8988T (cell line): ENCODE measurements at regions not wholly inside any gene's neighbourhood (a gene's known extent, or its start where the extent isn't known, plus 50 kb on each side); places are given as distances from the start of the nearest gene placed in this dataset.

ENCODE experiments used
- DNase-seq: peaks from one replicate; pipeline ENCODE4 v3.0.0; 2011

GRCh38 chr5:68911840-68912690 lies 181.7 kb upstream of the SLC30A5 start:
- no peak for DNase-seq

GRCh38 chr5:68915079-68915478 lies 178.7 kb upstream of the SLC30A5 start:
- DNase-seq = no peak

GRCh38 chr5:68918306-68918705 lies 175.5 kb upstream of the SLC30A5 start:
- no peak for DNase-seq

GRCh38 chr5:68919988-68920490 lies 173.8 kb upstream of the SLC30A5 start:
- no peak for DNase-seq

- no peak for DNase-seq
Measured at GRCh38 chr5:68920888-68921287, 172.9 kb upstream of the SLC30A5 start.

GRCh38 chr5:68922172-68922987 lies 171.4 kb upstream of the SLC30A5 start:
- no peak for DNase-seq

- no peak for DNase-seq
Measured at GRCh38 chr5:68924481-68925145, 169.2 kb upstream of the SLC30A5 start.

- no peak for DNase-seq
Measured at GRCh38 chr5:68928617-68929302, 165.1 kb upstream of the SLC30A5 start.

GRCh38 chr5:68930139-68930538 lies 163.7 kb upstream of the SLC30A5 start:
- no peak for DNase-seq

GRCh38 chr5:68932830-68933434 lies 160.9 kb upstream of the SLC30A5 start:
- no peak for DNase-seq

GRCh38 chr5:68942169-68942568 lies 151.6 kb upstream of the SLC30A5 start:
- DNase-seq = no peak

GRCh38 chr5:68946728-68947127 lies 147.1 kb upstream of the SLC30A5 start:
- DNase-seq = no peak

- no peak for DNase-seq
Measured at GRCh38 chr5:68947986-68948385, 145.8 kb upstream of the SLC30A5 start.

- no peak for DNase-seq
Measured at GRCh38 chr5:68949256-68949655, 144.6 kb upstream of the SLC30A5 start.

- DNase-seq = no peak
Measured at GRCh38 chr5:68949711-68950110, 144.1 kb upstream of the SLC30A5 start.

- no peak for DNase-seq
Measured at GRCh38 chr5:68950125-68950524, 143.7 kb upstream of the SLC30A5 start.

- no peak for DNase-seq
Measured at GRCh38 chr5:68950930-68951329, 142.9 kb upstream of the SLC30A5 start.

GRCh38 chr5:68953231-68953874 lies 140.5 kb upstream of the SLC30A5 start:
- DNase-seq = no peak

- no peak for DNase-seq
Measured at GRCh38 chr5:68953875-68954617, 139.8 kb upstream of the SLC30A5 start.

GRCh38 chr5:68954618-68954910 lies 139.2 kb upstream of the SLC30A5 start:
- no peak for DNase-seq

GRCh38 chr5:68957591-68957990 lies 136.2 kb upstream of the SLC30A5 start:
- no peak for DNase-seq
